ENCODE measurements at regions not wholly inside any gene's neighbourhood (a gene's known extent, or its start where the extent isn't known, plus 50 kb on each side); places are given as distances from the start of the nearest gene placed in this dataset.

GRCh38 chr6:91645811-91646210 is 1058.9 kb upstream of the MAP3K7 start:
- no peaks in the 10 kb centered on the region for H3K4me1 Mint-ChIP-seq
- ATAC-seq, result no peak
- no peaks in the 10 kb centered on the region for H3K27me3 Mint-ChIP-seq
- DNase-seq, result no peak
- H3K27ac Mint-ChIP-seq, result no peak overlapping the region
- H3K36me3 Mint-ChIP-seq (ENCODE audit: low read depth), result no peaks in the 10 kb centered on the region
- H3K4me3 Mint-ChIP-seq, result no peak overlapping the region
- H3K9me3 Mint-ChIP-seq, result peaks cover 5% of the 10 kb centered on the region

GRCh38 chr6:91637217-91637616 is 1050.3 kb upstream of the MAP3K7 start:
- Mint-ChIP-seq H3K27ac (no peak overlapping the region), H3K27me3 (no peaks in the 10 kb centered on the region), H3K9me3 (peaks cover 5% of the 10 kb centered on the region), H3K4me1 (no peaks in the 10 kb centered on the region), H3K36me3 (ENCODE audit: low read depth) (no peaks in the 10 kb centered on the region), H3K4me3 (no peak overlapping the region)
- DNase-seq (no peak), ATAC-seq (no peak)

- Mint-ChIP-seq H3K9me3 (peaks cover 11% of the 10 kb centered on the region), H3K4me3 (no peak overlapping the region), H3K36me3 (ENCODE audit: low read depth) (no peaks in the 10 kb centered on the region), H3K27me3 (no peaks in the 10 kb centered on the region), H3K4me1 (no peaks in the 10 kb centered on the region), H3K27ac (no peak overlapping the region)
- no peak for ATAC-seq
- DNase-seq, result no peak
Observed at GRCh38 chr6:91634791-91635190, 1047.9 kb upstream of the MAP3K7 start.

- H3K9me3 Mint-ChIP-seq, result peaks cover 11% of the 10 kb centered on the region
- H3K36me3 Mint-ChIP-seq (ENCODE audit: low read depth), result no peaks in the 10 kb centered on the region
- no peak overlapping the region for H3K4me3 Mint-ChIP-seq
- ATAC-seq, result no peak
- no peak for DNase-seq
- H3K27ac Mint-ChIP-seq, result no peak overlapping the region
- no peaks in the 10 kb centered on the region for H3K27me3 Mint-ChIP-seq
- H3K4me1 Mint-ChIP-seq, result no peaks in the 10 kb centered on the region
Observed at GRCh38 chr6:91633374-91634111, 1046.7 kb upstream of the MAP3K7 start.

GRCh38 chr6:91632308-91632707 is 1045.4 kb upstream of the MAP3K7 start:
- peaks cover 11% of the 10 kb centered on the region for H3K9me3 Mint-ChIP-seq
- H3K27me3 Mint-ChIP-seq, result no peaks in the 10 kb centered on the region
- H3K27ac Mint-ChIP-seq, result no peak overlapping the region
- H3K36me3 Mint-ChIP-seq (ENCODE audit: low read depth), result no peaks in the 10 kb centered on the region
- no peak for DNase-seq
- no peaks in the 10 kb centered on the region for H3K4me1 Mint-ChIP-seq
- ATAC-seq, result no peak
- no peak overlapping the region for H3K4me3 Mint-ChIP-seq

- H3K27me3 Mint-ChIP-seq, result no peaks in the 10 kb centered on the region
- H3K9me3 Mint-ChIP-seq, result peaks cover 11% of the 10 kb centered on the region
- no peak for DNase-seq
- H3K4me1 Mint-ChIP-seq, result no peaks in the 10 kb centered on the region
- no peaks in the 10 kb centered on the region for H3K36me3 Mint-ChIP-seq (ENCODE audit: low read depth)
- no peak overlapping the region for H3K4me3 Mint-ChIP-seq
- ATAC-seq, result no peak
- no peak overlapping the region for H3K27ac Mint-ChIP-seq
Observed at GRCh38 chr6:91631227-91631626, 1044.4 kb upstream of the MAP3K7 start.

- Mint-ChIP-seq H3K4me1 (no peaks in the 10 kb centered on the region), H3K27ac (no peak overlapping the region), H3K9me3 (peaks cover 11% of the 10 kb centered on the region), H3K27me3 (no peaks in the 10 kb centered on the region), H3K4me3 (no peak overlapping the region), H3K36me3 (ENCODE audit: low read depth) (no peaks in the 10 kb centered on the region)
- ATAC-seq (no peak), DNase-seq (no peak)
Observed at GRCh38 chr6:91626911-91627310, 1040.0 kb upstream of the MAP3K7 start.

GRCh38 chr6:91613481-91613880 is 1026.6 kb upstream of the MAP3K7 start:
- no peak overlapping the region for H3K4me3 Mint-ChIP-seq
- no peaks in the 10 kb centered on the region for H3K36me3 Mint-ChIP-seq (ENCODE audit: low read depth)
- ATAC-seq (no peak), DNase-seq (no peak)
- H3K27ac Mint-ChIP-seq, result no peak overlapping the region
- peaks cover 6% of the 10 kb centered on the region for H3K9me3 Mint-ChIP-seq
- no peaks in the 10 kb centered on the region for H3K4me1 Mint-ChIP-seq
- no peaks in the 10 kb centered on the region for H3K27me3 Mint-ChIP-seq

- DNase-seq, result no peak
- Mint-ChIP-seq H3K36me3 (ENCODE audit: low read depth) (no peaks in the 10 kb centered on the region), H3K27ac (no peak overlapping the region), H3K4me3 (no peak overlapping the region), H3K9me3 (no peaks in the 10 kb centered on the region), H3K27me3 (no peaks in the 10 kb centered on the region), H3K4me1 (no peaks in the 10 kb centered on the region)
- no peak for ATAC-seq
Observed at GRCh38 chr6:91611190-91611589, 1024.3 kb upstream of the MAP3K7 start.

GRCh38 chr6:91608428-91608827 is 1021.6 kb upstream of the MAP3K7 start:
- no peaks in the 10 kb centered on the region for H3K9me3 Mint-ChIP-seq
- H3K4me1 Mint-ChIP-seq, result no peaks in the 10 kb centered on the region
- no peaks in the 10 kb centered on the region for H3K36me3 Mint-ChIP-seq (ENCODE audit: low read depth)
- no peaks in the 10 kb centered on the region for H3K27me3 Mint-ChIP-seq
- DNase-seq (no peak), ATAC-seq (no peak)
- H3K4me3 Mint-ChIP-seq, result no peak overlapping the region
- no peak overlapping the region for H3K27ac Mint-ChIP-seq

- Mint-ChIP-seq H3K4me3 (no peak overlapping the region), H3K27ac (no peak overlapping the region), H3K9me3 (no peaks in the 10 kb centered on the region), H3K36me3 (ENCODE audit: low read depth) (no peaks in the 10 kb centered on the region), H3K27me3 (no peaks in the 10 kb centered on the region), H3K4me1 (no peaks in the 10 kb centered on the region)
- DNase-seq (no peak), ATAC-seq (no peak)
Observed at GRCh38 chr6:91606148-91606901, 1019.5 kb upstream of the MAP3K7 start.

- Mint-ChIP-seq H3K27me3 (no peaks in the 10 kb centered on the region), H3K9me3 (no peaks in the 10 kb centered on the region), H3K4me3 (no peak overlapping the region), H3K36me3 (ENCODE audit: low read depth) (no peaks in the 10 kb centered on the region), H3K27ac (no peak overlapping the region), H3K4me1 (no peaks in the 10 kb centered on the region)
- no peak for DNase-seq
- no peak for ATAC-seq
Observed at GRCh38 chr6:91600561-91600960, 1013.7 kb upstream of the MAP3K7 start.

- DNase-seq, result no peak
- ATAC-seq, result no peak
- H3K27me3 Mint-ChIP-seq, result no peaks in the 10 kb centered on the region
- no peak overlapping the region for H3K4me3 Mint-ChIP-seq
- no peak overlapping the region for H3K27ac Mint-ChIP-seq
- H3K36me3 Mint-ChIP-seq (ENCODE audit: low read depth), result no peaks in the 10 kb centered on the region
- no peaks in the 10 kb centered on the region for H3K4me1 Mint-ChIP-seq
- peaks cover 7% of the 10 kb centered on the region for H3K9me3 Mint-ChIP-seq
Observed at GRCh38 chr6:91590191-91590590, 1003.3 kb upstream of the MAP3K7 start.

GRCh38 chr6:91580635-91581034 is 993.8 kb upstream of the MAP3K7 start:
- DNase-seq (no peak), ATAC-seq (no peak)
- no peaks in the 10 kb centered on the region for H3K27me3 Mint-ChIP-seq
- H3K4me1 Mint-ChIP-seq, result no peaks in the 10 kb centered on the region
- no peak overlapping the region for H3K27ac Mint-ChIP-seq
- H3K9me3 Mint-ChIP-seq, result peaks cover 4% of the 10 kb centered on the region
- no peak overlapping the region for H3K4me3 Mint-ChIP-seq
- H3K36me3 Mint-ChIP-seq (ENCODE audit: low read depth), result no peaks in the 10 kb centered on the region

- H3K4me3 Mint-ChIP-seq, result no peak overlapping the region
- DNase-seq (no peak), ATAC-seq (no peak)
- no peaks in the 10 kb centered on the region for H3K4me1 Mint-ChIP-seq
- no peaks in the 10 kb centered on the region for H3K27me3 Mint-ChIP-seq
- H3K9me3 Mint-ChIP-seq, result peaks cover 7% of the 10 kb centered on the region
- H3K27ac Mint-ChIP-seq, result no peak overlapping the region
- H3K36me3 Mint-ChIP-seq (ENCODE audit: low read depth), result no peaks in the 10 kb centered on the region
Observed at GRCh38 chr6:91575032-91575431, 988.2 kb upstream of the MAP3K7 start.
